ENCODE measurements at regions not wholly inside any gene's neighbourhood (a gene's known extent, or its start where the extent isn't known, plus 50 kb on each side); places are given as distances from the start of the nearest gene placed in this dataset.
"Not testable (repeated sequence)": the region's sequence is repeated elsewhere in the genome, so short reads cannot be mapped to it uniquely, and the experiment has no call there.

DNA sequence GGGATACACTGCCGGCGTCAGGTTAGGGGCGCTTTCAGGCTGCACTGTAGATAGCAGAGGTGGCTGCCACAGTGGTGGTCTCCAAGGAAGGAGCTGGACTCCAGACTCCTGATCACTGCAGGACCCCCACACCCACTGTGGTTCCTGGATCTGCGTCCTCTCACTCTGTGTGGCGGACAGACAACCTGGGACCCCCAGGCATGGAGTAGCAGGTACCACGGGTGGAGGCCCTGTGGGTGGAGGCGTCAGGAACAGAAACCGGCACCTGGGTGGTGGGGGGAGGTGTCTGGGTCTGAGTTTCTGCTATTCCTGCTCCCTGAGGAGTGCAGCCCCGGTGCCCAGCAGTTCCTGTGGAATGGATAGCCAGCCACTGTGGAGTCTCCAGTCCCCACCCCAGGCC lies 75.1 kb upstream of the PCAT7 start:
- Histone ChIP-seq H3K4me1 (ENCODE audit: insufficient read depth, low read length) (no peaks in the 10 kb centered on the region), H3K36me3 (ENCODE audit: insufficient read depth, low read length) (no peaks in the 10 kb centered on the region), H3K4me3 (ENCODE audit: insufficient read depth, low read length) (no peak overlapping the region), H3K27me3 (ENCODE audit: insufficient read depth, low read length) (no peaks in the 10 kb centered on the region), H4K20me1 (ENCODE audit: insufficient read depth, low read length) (no peaks in the 10 kb centered on the region), H2AFZ (ENCODE audit: low read length) (no peak overlapping the region), H3K4me2 (ENCODE audit: insufficient read depth, low read length) (no peak overlapping the region), H3K9me3 (ENCODE audit: low read depth, low read length) (no peaks in the 10 kb centered on the region), H3K79me2 (ENCODE audit: insufficient read depth, low read length) (no peaks in the 10 kb centered on the region), H3K27ac (ENCODE audit: low read depth, low read length) (no peak overlapping the region)
- TF ChIP-seq, protein P1, sequence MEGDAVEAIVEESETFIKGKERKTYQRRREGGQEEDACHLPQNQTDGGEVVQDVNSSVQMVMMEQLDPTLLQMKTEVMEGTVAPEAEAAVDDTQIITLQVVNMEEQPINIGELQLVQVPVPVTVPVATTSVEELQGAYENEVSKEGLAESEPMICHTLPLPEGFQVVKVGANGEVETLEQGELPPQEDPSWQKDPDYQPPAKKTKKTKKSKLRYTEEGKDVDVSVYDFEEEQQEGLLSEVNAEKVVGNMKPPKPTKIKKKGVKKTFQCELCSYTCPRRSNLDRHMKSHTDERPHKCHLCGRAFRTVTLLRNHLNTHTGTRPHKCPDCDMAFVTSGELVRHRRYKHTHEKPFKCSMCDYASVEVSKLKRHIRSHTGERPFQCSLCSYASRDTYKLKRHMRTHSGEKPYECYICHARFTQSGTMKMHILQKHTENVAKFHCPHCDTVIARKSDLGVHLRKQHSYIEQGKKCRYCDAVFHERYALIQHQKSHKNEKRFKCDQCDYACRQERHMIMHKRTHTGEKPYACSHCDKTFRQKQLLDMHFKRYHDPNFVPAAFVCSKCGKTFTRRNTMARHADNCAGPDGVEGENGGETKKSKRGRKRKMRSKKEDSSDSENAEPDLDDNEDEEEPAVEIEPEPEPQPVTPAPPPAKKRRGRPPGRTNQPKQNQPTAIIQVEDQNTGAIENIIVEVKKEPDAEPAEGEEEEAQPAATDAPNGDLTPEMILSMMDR (IDR thresholded peaks at IDR 0.05; ENCODE audit: extremely low read depth, low read depth, low read length), result no peak
- no peak for DNase-seq (ENCODE audit: insufficient read length, low spot score, missing footprints)

DNA sequence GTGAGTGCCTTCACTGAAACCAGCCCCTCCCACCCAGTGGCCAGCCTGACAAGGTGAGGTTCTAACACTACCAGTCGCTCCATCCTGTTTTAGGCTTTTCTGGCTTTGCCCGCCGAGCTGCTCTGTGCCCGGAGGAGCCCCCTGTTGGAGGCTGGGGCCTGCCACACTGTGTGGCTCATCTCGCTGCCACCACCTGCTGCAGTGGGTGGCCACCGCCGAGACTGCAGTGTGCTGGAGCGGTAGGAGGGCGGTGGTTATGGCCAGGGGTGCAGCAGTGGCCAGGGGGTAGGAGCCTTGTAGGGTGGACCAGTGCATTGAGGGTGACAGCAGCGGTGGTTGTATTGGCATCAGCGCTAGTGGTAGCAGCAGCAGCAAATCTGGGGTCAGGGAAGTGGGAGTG lies 74.7 kb upstream of the PCAT7 start:
- Histone ChIP-seq H3K4me1 (ENCODE audit: insufficient read depth, low read length) (no peaks in the 10 kb centered on the region), H3K79me2 (ENCODE audit: insufficient read depth, low read length) (no peaks in the 10 kb centered on the region), H3K9me3 (ENCODE audit: low read depth, low read length) (no peaks in the 10 kb centered on the region), H3K27ac (ENCODE audit: low read depth, low read length) (no peak overlapping the region), H4K20me1 (ENCODE audit: insufficient read depth, low read length) (no peaks in the 10 kb centered on the region), H3K27me3 (ENCODE audit: insufficient read depth, low read length) (no peaks in the 10 kb centered on the region), H2AFZ (ENCODE audit: low read length) (no peak overlapping the region), H3K36me3 (ENCODE audit: insufficient read depth, low read length) (no peaks in the 10 kb centered on the region), H3K4me3 (ENCODE audit: insufficient read depth, low read length) (no peak overlapping the region), H3K4me2 (ENCODE audit: insufficient read depth, low read length) (no peak overlapping the region)
- TF ChIP-seq, protein P1 (IDR thresholded peaks at IDR 0.05; ENCODE audit: extremely low read depth, low read depth, low read length), result no peak
- DNase-seq (ENCODE audit: insufficient read length, low spot score, missing footprints), result no peak

DNA sequence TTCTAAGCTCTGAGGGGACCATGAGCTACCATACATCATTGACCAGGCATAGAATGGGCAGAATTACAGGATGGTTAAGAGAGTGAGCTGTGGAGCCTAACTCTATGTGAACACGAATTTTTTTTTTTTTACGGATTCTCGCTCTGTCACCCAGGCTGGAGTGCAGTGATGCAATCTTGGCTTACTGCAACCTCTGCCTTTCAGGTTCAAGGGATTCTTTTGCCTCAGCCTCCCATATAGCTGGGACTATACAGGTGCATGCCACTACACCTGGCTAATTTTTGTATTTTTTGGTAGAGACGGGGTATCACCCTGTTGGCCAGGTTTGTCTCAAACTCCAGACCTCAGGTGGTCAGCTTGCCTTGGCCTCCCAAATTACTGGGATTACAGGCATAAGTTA lies 72.8 kb upstream of the PCAT7 start:
- H3K4me1 ChIP-seq (ENCODE audit: insufficient read depth, low read length), result no peaks in the 10 kb centered on the region
- no peaks in the 10 kb centered on the region for H4K20me1 ChIP-seq (ENCODE audit: insufficient read depth, low read length)
- no peaks in the 10 kb centered on the region for H3K79me2 ChIP-seq (ENCODE audit: insufficient read depth, low read length)
- H3K4me3 ChIP-seq (ENCODE audit: insufficient read depth, low read length), result no peak overlapping the region
- H3K36me3 ChIP-seq (ENCODE audit: insufficient read depth, low read length), result no peaks in the 10 kb centered on the region
- H2AFZ ChIP-seq (ENCODE audit: low read length), result no peak overlapping the region
- DNase-seq (ENCODE audit: insufficient read length, low spot score, missing footprints), result peak; percentile 8
- H3K27me3 ChIP-seq (ENCODE audit: insufficient read depth, low read length), result no peaks in the 10 kb centered on the region
- no peaks in the 10 kb centered on the region for H3K9me3 ChIP-seq (ENCODE audit: low read depth, low read length)
- TF ChIP-seq, protein P1 (IDR thresholded peaks at IDR 0.05; ENCODE audit: extremely low read depth, low read depth, low read length), result no peak
- no peak overlapping the region for H3K27ac ChIP-seq (ENCODE audit: low read depth, low read length)
- H3K4me2 ChIP-seq (ENCODE audit: insufficient read depth, low read length), result no peak overlapping the region

DNA sequence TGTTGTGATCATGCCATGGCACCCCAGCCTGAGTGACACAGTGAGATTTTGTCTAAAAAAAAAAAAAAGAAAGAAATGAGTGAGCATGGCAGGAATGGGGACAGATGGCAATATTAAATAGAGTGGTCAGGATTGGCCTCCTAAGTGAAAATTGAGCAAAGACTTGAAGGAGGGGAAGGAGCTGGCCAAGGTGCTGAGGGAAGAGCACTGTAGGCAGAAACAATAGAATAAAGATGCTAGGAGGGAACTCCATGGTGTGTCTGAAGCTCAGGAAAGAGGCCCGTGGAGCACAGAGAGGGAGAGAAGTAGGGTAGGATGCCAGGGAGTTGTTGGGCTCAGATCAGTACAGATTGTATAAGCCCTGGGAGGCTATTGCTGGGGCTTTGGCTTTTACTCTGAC lies 64.4 kb upstream of the PCAT7 start:
- H3K4me1 ChIP-seq (ENCODE audit: insufficient read depth, low read length), result no peaks in the 10 kb centered on the region
- no peak overlapping the region for H2AFZ ChIP-seq (ENCODE audit: low read length)
- no peaks in the 10 kb centered on the region for H3K9me3 ChIP-seq (ENCODE audit: low read depth, low read length)
- no peaks in the 10 kb centered on the region for H4K20me1 ChIP-seq (ENCODE audit: insufficient read depth, low read length)
- no peak for DNase-seq (ENCODE audit: insufficient read length, low spot score, missing footprints)
- no peak overlapping the region for H3K4me2 ChIP-seq (ENCODE audit: insufficient read depth, low read length)
- H3K27ac ChIP-seq (ENCODE audit: low read depth, low read length), result no peak overlapping the region
- H3K79me2 ChIP-seq (ENCODE audit: insufficient read depth, low read length), result no peaks in the 10 kb centered on the region
- no peak overlapping the region for H3K4me3 ChIP-seq (ENCODE audit: insufficient read depth, low read length)
- no peaks in the 10 kb centered on the region for H3K27me3 ChIP-seq (ENCODE audit: insufficient read depth, low read length)
- no peaks in the 10 kb centered on the region for H3K36me3 ChIP-seq (ENCODE audit: insufficient read depth, low read length)
- TF ChIP-seq, protein P1 (IDR thresholded peaks at IDR 0.05; ENCODE audit: extremely low read depth, low read depth, low read length), result no peak

DNA sequence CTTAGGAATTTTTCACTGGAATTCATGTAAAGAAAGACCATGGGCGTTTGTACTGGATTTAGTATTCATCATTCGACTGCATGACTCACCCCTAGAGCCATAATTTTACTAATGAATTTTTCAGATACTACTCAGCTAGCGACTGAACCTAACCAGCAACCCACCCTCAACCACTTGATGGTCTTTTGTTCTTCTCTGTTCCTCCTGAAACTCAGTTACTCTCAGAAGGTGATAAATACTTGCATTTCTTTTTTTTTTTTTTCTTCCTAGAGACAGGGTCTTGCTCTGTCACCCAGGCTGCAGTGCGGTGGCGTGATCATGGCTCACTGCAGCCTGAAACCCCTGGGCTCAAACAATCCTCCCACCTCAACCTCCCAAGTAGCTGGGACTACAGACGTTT lies 62.8 kb upstream of the PCAT7 start:
- H4K20me1 ChIP-seq (ENCODE audit: insufficient read depth, low read length); H2AFZ ChIP-seq (ENCODE audit: low read length); H3K79me2 ChIP-seq (ENCODE audit: insufficient read depth, low read length); H3K27ac ChIP-seq (ENCODE audit: low read depth, low read length); H3K4me2 ChIP-seq (ENCODE audit: insufficient read depth, low read length); H3K4me1 ChIP-seq (ENCODE audit: insufficient read depth, low read length); H3K4me3 ChIP-seq (ENCODE audit: insufficient read depth, low read length); H3K36me3 ChIP-seq (ENCODE audit: insufficient read depth, low read length); DNase-seq (ENCODE audit: insufficient read length, low spot score, missing footprints); H3K9me3 ChIP-seq (ENCODE audit: low read depth, low read length); H3K27me3 ChIP-seq (ENCODE audit: insufficient read depth, low read length): not testable (repeated sequence)

All from osteoblast (primary cell).